ENCODE measurements at regions not wholly inside any gene's neighbourhood (a gene's known extent, or its start where the extent isn't known, plus 50 kb on each side); places are given as distances from the start of the nearest gene placed in this dataset.

DNA sequence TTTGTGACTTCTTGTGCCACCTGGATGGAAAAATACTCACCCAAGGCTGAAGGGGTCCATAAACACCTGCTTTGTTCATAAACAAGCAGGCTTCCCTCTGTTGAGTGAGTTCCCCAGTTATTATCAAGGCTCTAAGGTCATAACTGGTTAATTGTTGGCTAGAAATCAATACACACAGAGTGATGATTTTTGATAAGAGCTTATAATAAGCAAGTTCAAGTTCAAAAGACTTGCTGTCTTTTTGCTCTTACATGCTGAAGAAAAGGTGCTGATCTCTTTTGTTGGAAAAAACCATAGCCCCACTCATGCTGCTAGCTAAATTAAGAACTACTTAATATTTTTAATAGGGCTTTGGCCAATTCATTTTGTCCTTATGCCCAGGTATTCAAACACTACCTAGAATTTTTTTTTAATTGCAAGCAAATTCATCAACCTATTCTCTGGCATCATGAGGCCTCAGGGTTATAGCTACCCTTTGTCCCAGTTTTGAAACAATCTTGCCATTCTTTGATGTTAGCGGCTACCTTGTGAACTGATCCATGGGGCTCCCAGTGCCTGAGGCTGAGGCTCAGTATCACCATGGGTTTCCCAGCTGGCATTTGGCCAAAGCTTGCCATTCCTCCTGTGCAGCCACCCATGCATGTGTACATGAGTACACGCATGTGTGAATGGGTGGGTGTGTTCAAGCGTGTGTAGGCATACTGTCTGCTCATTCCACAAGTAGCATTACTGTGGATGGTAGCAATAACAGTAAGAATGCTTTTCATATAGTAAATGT lies 127.6 kb upstream of the LPP start:
- DNase-seq (ENCODE audit: low read depth) = no peak
- no peak for FAIRE-seq
- no peaks in the 10 kb centered on the region for H3K36me3 ChIP-seq (ENCODE audit: control insufficient read depth, insufficient read depth, low read length)
- TF ChIP-seq, protein P1, sequence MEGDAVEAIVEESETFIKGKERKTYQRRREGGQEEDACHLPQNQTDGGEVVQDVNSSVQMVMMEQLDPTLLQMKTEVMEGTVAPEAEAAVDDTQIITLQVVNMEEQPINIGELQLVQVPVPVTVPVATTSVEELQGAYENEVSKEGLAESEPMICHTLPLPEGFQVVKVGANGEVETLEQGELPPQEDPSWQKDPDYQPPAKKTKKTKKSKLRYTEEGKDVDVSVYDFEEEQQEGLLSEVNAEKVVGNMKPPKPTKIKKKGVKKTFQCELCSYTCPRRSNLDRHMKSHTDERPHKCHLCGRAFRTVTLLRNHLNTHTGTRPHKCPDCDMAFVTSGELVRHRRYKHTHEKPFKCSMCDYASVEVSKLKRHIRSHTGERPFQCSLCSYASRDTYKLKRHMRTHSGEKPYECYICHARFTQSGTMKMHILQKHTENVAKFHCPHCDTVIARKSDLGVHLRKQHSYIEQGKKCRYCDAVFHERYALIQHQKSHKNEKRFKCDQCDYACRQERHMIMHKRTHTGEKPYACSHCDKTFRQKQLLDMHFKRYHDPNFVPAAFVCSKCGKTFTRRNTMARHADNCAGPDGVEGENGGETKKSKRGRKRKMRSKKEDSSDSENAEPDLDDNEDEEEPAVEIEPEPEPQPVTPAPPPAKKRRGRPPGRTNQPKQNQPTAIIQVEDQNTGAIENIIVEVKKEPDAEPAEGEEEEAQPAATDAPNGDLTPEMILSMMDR (IDR thresholded peaks at IDR 0.05; ENCODE audit: insufficient read depth, low read length, severe bottlenecking) = no peak
- no peaks in the 10 kb centered on the region for H3K27me3 ChIP-seq (ENCODE audit: control insufficient read depth, insufficient read depth, low read length)
- H3K4me3 ChIP-seq (ENCODE audit: low read depth, low read length) = no peak overlapping the region

DNA sequence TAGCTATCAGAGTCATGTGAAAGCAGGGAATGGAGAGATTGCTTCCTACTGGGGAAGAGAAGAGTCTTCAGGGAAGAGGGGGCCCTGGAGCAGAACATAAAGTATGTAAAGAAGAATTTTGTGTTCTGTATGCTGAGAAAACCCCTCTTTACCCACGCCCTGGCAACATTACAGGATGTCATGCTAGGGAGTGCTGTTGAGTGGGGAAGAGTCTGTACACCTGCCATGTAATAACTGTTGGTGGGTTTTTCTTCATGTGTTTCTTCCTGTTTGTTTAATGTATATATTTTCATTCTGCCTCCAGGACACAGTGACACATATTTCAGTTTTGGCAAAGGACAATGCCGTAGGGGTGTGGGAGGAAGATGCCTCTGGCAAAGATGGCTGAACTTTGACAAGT lies 122.8 kb upstream of the LPP start:
- FAIRE-seq = no peak
- Histone ChIP-seq H3K27me3 (ENCODE audit: control insufficient read depth, insufficient read depth, low read length) (no peaks in the 10 kb centered on the region), H3K4me3 (ENCODE audit: low read depth, low read length) (no peak overlapping the region), H3K36me3 (ENCODE audit: control insufficient read depth, insufficient read depth, low read length) (no peaks in the 10 kb centered on the region)
- DNase-seq (ENCODE audit: low read depth) = no peak
- TF ChIP-seq, protein P1 (IDR thresholded peaks at IDR 0.05; ENCODE audit: insufficient read depth, low read length, severe bottlenecking) = no peak

DNA sequence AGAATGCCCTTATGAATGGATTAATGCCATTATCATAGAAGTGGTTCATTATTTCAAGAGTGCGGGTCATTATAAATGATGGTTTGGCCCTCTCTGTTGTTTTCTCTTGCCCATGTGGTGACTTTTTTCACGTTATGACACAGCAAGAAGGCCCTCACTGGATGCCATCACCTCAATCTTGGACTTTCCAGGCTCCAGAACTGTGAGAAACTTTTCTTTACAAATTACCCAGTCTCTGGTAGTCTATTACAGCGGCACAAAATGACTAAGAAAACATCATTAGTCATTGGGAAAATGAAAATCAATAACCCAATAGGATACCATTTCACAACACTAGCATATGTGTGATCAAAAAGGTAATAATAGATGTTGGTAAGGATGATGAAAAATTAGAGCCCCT lies 119.0 kb upstream of the LPP start:
- TF ChIP-seq, protein P1 (IDR thresholded peaks at IDR 0.05; ENCODE audit: insufficient read depth, low read length, severe bottlenecking) = no peak
- no peak overlapping the region for H3K4me3 ChIP-seq (ENCODE audit: low read depth, low read length)
- no peaks in the 10 kb centered on the region for H3K36me3 ChIP-seq (ENCODE audit: control insufficient read depth, insufficient read depth, low read length)
- no peaks in the 10 kb centered on the region for H3K27me3 ChIP-seq (ENCODE audit: control insufficient read depth, insufficient read depth, low read length)
- no peak for FAIRE-seq
- DNase-seq (ENCODE audit: low read depth) = peak; percentile 57

GRCh38 chr3:188036375-188037194 lies 117.4 kb upstream of the LPP start:
- TF ChIP-seq, protein P1 (IDR thresholded peaks at IDR 0.05; ENCODE audit: insufficient read depth, low read length, severe bottlenecking) = no peak
- DNase-seq (ENCODE audit: low read depth) = no peak
- Histone ChIP-seq H3K27me3 (ENCODE audit: control insufficient read depth, insufficient read depth, low read length) (no peaks in the 10 kb centered on the region), H3K36me3 (ENCODE audit: control insufficient read depth, insufficient read depth, low read length) (no peaks in the 10 kb centered on the region), H3K4me3 (ENCODE audit: low read depth, low read length) (no peak overlapping the region)
- FAIRE-seq = no peak

- TF ChIP-seq, protein P1 (IDR thresholded peaks at IDR 0.05; ENCODE audit: insufficient read depth, low read length, severe bottlenecking) = peak; percentile 49
- DNase-seq (ENCODE audit: low read depth) (peak; percentile 47), FAIRE-seq (peak; percentile 70)
- Histone ChIP-seq H3K36me3 (ENCODE audit: control insufficient read depth, insufficient read depth, low read length) (no peaks in the 10 kb centered on the region), H3K4me3 (ENCODE audit: low read depth, low read length) (no peak overlapping the region), H3K27me3 (ENCODE audit: control insufficient read depth, insufficient read depth, low read length) (no peaks in the 10 kb centered on the region)
Observed at GRCh38 chr3:188037195-188037718, 116.7 kb upstream of the LPP start.
